ENCODE measurements at regions not wholly inside any gene's neighbourhood (a gene's known extent, or its start where the extent isn't known, plus 50 kb on each side); places are given as distances from the start of the nearest gene placed in this dataset.

DNA sequence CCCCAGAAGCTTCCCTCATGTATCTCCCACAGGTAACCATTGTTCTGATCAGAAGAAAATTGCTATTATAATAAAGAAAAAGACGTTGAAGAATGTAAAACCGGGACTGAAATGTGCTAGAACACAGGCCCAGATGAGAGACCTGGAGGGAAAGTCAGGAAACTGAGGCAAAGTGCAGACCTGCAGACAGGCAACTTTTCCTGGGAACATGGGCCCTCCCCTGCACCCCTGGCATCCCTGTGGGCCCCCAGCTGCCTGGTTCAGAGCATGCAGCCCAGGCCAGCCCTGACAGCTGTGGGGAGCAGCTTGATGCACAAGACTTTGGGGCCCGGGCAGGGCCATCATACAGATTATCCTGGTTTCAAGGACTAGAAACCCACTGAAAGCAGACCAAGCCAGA, 212.2 kb downstream of the CDC5L start:
- TF ChIP-seq, protein P1, sequence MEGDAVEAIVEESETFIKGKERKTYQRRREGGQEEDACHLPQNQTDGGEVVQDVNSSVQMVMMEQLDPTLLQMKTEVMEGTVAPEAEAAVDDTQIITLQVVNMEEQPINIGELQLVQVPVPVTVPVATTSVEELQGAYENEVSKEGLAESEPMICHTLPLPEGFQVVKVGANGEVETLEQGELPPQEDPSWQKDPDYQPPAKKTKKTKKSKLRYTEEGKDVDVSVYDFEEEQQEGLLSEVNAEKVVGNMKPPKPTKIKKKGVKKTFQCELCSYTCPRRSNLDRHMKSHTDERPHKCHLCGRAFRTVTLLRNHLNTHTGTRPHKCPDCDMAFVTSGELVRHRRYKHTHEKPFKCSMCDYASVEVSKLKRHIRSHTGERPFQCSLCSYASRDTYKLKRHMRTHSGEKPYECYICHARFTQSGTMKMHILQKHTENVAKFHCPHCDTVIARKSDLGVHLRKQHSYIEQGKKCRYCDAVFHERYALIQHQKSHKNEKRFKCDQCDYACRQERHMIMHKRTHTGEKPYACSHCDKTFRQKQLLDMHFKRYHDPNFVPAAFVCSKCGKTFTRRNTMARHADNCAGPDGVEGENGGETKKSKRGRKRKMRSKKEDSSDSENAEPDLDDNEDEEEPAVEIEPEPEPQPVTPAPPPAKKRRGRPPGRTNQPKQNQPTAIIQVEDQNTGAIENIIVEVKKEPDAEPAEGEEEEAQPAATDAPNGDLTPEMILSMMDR (IDR thresholded peaks at IDR 0.05; ENCODE audit: borderline replicate concordance, insufficient read depth, low read depth, low read length), result no peak
- no peak overlapping the region for H3K4me3 ChIP-seq (ENCODE audit: low read depth, low read length)

DNA sequence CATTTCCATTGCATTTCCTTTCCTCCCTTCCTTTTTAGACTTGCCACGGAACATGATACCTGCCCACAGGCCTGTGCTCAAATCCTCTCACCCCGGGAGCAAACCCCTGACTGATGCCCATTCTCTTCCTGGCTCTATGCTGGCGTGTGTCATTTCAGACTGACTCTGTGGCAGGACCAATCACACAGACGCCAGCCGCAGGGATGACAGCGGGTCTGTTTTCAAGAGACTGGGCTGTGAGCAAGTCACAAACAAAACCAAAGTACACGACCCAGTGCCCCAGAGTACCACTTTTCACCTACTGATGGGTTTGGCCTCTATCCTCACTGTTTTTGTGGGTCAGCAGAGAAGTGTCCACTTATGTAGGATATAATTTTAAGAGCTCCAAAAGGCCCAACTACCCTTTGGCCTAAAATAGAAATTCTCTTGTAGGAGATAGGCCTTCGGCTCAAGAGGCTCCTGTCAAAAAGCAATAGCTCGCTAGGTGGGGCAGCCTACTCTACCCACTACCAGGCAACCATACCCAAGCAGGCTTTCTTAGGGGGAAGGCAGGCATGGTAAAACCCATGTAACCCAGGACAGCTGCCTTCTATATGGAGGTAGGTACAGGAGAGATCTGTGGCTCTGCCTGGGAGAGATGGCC, 215.7 kb downstream of the CDC5L start:
- TF ChIP-seq, protein P1 (IDR thresholded peaks at IDR 0.05; ENCODE audit: borderline replicate concordance, insufficient read depth, low read depth, low read length), result no peak
- H3K4me3 ChIP-seq (ENCODE audit: low read depth, low read length), result no peak overlapping the region

DNA sequence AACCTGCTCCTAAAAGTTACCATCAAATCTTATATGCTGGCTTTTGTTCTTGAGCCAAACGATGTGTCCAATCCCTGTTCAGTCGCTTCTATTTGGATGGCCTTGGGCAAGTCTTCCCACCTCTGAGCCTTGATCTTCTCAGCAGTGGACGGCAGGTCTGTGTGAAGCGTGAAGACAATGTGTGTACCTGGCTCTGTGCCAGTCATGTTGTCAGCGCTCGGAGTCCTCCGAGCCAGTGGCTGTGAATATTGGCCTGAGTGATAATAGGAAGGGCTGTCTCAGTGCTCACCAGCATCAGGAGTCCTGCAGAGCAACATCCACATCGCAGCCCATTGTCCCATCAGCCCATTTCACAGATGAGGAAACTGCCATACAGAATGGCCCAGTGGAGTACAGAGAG, 219.0 kb downstream of the CDC5L start:
- H3K4me3 ChIP-seq (ENCODE audit: low read depth, low read length), result no peak overlapping the region
- TF ChIP-seq, protein P1 (IDR thresholded peaks at IDR 0.05; ENCODE audit: borderline replicate concordance, insufficient read depth, low read depth, low read length), result no peak

DNA sequence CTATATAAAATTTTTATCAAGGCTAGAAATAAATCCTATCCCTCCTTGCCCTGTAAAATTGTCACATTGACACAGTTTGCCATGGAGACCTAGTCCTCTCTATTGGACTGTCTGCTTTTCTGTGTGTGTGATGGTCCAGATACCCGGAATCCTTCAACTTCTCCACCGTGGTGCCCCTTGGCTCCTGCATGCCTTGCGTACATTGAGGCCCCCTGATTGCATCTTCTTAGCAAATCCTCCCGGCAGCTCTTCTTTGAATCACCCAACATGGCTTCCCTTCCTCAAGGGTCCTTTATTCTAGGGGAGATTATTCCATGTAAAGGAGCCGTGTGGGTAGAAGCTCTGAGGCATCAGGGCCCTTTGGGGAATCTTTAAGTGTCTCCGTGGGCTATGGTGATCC, 219.5 kb downstream of the CDC5L start:
- H3K4me3 ChIP-seq (ENCODE audit: low read depth, low read length), result no peak overlapping the region
- TF ChIP-seq, protein P1 (IDR thresholded peaks at IDR 0.05; ENCODE audit: borderline replicate concordance, insufficient read depth, low read depth, low read length), result no peak

DNA sequence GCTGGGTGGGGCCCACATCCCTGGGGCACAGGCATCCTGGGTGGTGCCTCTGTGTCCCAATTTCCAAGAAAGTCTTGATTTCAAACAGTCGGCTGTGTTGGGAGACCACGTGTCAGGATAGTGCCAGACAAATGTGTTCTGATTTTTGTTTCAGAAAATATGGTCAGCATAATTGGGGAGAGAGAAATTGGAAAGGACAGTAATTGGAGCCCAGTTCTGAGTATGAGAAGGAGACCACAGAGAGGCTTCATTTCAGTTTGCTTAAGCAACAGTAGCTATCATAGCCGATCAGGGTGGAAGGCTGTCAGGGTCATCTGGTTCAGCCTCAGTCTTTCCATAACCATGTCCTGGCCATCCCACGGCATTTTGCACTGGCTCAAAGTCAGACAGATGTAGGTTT, 220.7 kb downstream of the CDC5L start:
- TF ChIP-seq, protein P1 (IDR thresholded peaks at IDR 0.05; ENCODE audit: borderline replicate concordance, insufficient read depth, low read depth, low read length), result no peak
- H3K4me3 ChIP-seq (ENCODE audit: low read depth, low read length), result no peak overlapping the region

DNA sequence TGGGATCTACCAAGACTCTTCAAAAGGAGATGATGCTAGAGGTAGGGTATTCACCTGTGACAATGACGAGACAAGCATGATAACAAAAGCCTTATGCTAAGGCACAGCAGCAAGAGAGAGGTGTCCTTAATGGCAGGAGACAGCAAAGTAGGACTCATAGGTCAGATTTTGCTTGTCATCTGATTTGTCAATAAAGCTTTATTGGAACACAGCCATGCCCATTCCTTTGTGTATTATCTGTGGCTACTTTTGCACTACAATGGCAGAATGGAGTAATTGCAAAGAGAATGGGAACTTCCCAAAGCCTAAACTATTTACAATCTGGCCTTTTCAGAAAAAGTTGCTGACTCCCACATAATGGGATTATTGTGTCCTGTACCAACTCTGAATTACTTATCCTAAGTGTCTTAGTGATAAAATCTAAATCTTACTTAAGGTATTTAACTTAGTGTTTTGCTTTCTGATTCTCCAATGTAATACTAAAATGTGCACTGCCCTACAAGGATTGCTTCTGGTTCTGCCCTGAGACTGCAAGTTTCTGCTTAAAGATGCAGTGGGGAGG, 221.6 kb downstream of the CDC5L start:
- TF ChIP-seq, protein P1 (IDR thresholded peaks at IDR 0.05; ENCODE audit: borderline replicate concordance, insufficient read depth, low read depth, low read length), result no peak
- no peak overlapping the region for H3K4me3 ChIP-seq (ENCODE audit: low read depth, low read length)

DNA sequence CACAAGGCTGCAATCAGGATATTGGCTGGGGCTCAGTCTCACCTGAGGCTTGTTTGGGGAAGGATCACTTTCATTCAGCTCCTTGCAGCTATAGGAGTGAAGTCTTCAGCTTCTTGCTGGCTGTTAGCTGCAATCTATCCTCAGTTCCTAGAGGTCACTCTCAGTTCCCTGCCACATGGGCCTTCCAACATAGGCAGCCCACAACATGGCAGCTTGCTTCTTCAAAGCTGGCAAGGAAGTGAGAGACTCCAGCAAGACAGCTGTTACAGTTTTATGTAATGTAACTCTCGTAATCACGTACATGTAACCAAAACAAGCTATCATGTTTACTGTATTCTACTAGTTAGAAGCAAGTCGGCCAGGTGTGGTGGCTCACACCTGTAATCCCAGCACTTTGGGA, 226.9 kb downstream of the CDC5L start:
- H3K4me3 ChIP-seq (ENCODE audit: low read depth, low read length), result no peak overlapping the region
- TF ChIP-seq, protein P1 (IDR thresholded peaks at IDR 0.05; ENCODE audit: borderline replicate concordance, insufficient read depth, low read depth, low read length), result no peak
